IMR-90 (cell line): ENCODE measurements at regions not wholly inside any gene's neighbourhood (a gene's known extent, or its start where the extent isn't known, plus 50 kb on each side); places are given as distances from the start of the nearest gene placed in this dataset.

Experiments
- ATAC-seq: fragments of 200-7000 bp; cut with Tn5 transposase; 2 replicates; pipeline ENCODE4 v1.9.1; 2020; ENCODE audit warnings: low read depth, mild to moderate bottlenecking, moderate library complexity
- BruUV-seq: library from RNA; stranded (reverse); fragments of 400-500 nt; replicated peaks from 2 replicates; lab custom pipeline; 2021; lab: Mats Ljungman, UMichigan
- CTCF ChIA-PET: fragments of 300-600 bp; formaldehyde crosslinking; extraction: SDS; loops from one replicate; lab custom pipeline; 2021; ENCODE audit warnings: antibody characterized with exemption; lab: Yijun Ruan, JAX
- POLR2A ChIA-PET: fragments of 300-600 bp; sonication (Branson Sonifier 250); formaldehyde crosslinking; loops from one replicate; lab custom pipeline; 2022; ENCODE audit warnings: antibody characterized with exemption; ENCODE audit not compliant: unreplicated experiment; lab: Charles Lee
- DNase-seq: peaks from one replicate; pipeline ENCODE4 v3.0.0; 2013
- H2AFZ ChIP-seq: replicated peaks from 2 replicates; pipeline ENCODE3; 2013; ENCODE audit warnings: low read length, mild to moderate bottlenecking; ENCODE audit not compliant: poor library complexity
- H2AK5ac ChIP-seq: 2 replicates; pipeline ENCODE4 v1.6.1; 2013; ENCODE audit warnings: low read depth, low read length, inconsistent platforms
- H2AK9ac ChIP-seq: replicated peaks from 2 replicates; pipeline ENCODE3; 2013; ENCODE audit warnings: mild to moderate bottlenecking, low read depth, low read length, moderate library complexity; ENCODE audit not compliant: poor library complexity
- H2BK120ac ChIP-seq: 2 replicates; pipeline ENCODE4 v1.6.1; 2013; ENCODE audit warnings: low read depth, low read length, inconsistent platforms
- H2BK15ac ChIP-seq: 3 replicates; pipeline ENCODE4 v1.6.1; 2013; ENCODE audit warnings: low read depth, low read length, inconsistent platforms
- H2BK20ac ChIP-seq: 2 replicates; pipeline ENCODE4 v1.6.1; 2013; ENCODE audit warnings: low read depth, mild to moderate bottlenecking, inconsistent platforms, low read length, moderate library complexity
- H2BK5ac ChIP-seq: 2 replicates; pipeline ENCODE4 v1.6.1; 2013; ENCODE audit warnings: mild to moderate bottlenecking, low read depth, low read length, inconsistent platforms; ENCODE audit not compliant: poor library complexity, severe bottlenecking
- H3K14ac ChIP-seq: replicated peaks from 2 replicates; pipeline ENCODE4 v1.6.1; 2013; ENCODE audit warnings: low read depth, low read length, inconsistent platforms
- H3K18ac ChIP-seq: 2 replicates; pipeline ENCODE4 v1.6.1; 2013; ENCODE audit warnings: low read depth, low read length, control low read depth
- H3K23ac ChIP-seq: 2 replicates; pipeline ENCODE4 v1.6.1; 2013; ENCODE audit warnings: low read depth, low read length, inconsistent platforms
- H3K27ac ChIP-seq: 2 replicates; pipeline ENCODE4 v1.5.1; 2013; ENCODE audit warnings: mild to moderate bottlenecking, control low read depth, low read length; ENCODE audit not compliant: insufficient read depth
- H3K27me3 ChIP-seq: 2 replicates; pipeline ENCODE4 v1.6.1; 2013; ENCODE audit warnings: low read length; ENCODE audit not compliant: control insufficient read depth, insufficient read depth
- H3K36me3 ChIP-seq: 2 replicates; pipeline ENCODE4 v1.6.1; 2013; ENCODE audit warnings: low read length, mixed read lengths; ENCODE audit not compliant: control insufficient read depth, insufficient read depth
- H3K4ac ChIP-seq: 2 replicates; pipeline ENCODE4 v1.6.1; 2013; ENCODE audit warnings: low read depth, low read length, inconsistent platforms
- H3K4me1 ChIP-seq: 2 replicates; pipeline ENCODE4 v1.6.1; 2013; ENCODE audit warnings: low read length, mixed read lengths; ENCODE audit not compliant: control insufficient read depth, insufficient read depth
- H3K4me2 ChIP-seq: 2 replicates; pipeline ENCODE4 v1.6.1; 2013; ENCODE audit warnings: low read depth, mild to moderate bottlenecking, control low read depth, low read length, moderate library complexity
- H3K4me3 ChIP-seq: 2 replicates; pipeline ENCODE4 v1.5.1; 2013; ENCODE audit warnings: low read depth, mild to moderate bottlenecking, control low read depth, low read length, moderate library complexity; ENCODE audit not compliant: insufficient read depth
- H3K56ac ChIP-seq: 2 replicates; pipeline ENCODE4 v1.6.1; 2013; ENCODE audit warnings: low read length, inconsistent platforms; ENCODE audit not compliant: insufficient read depth; ENCODE audit errors: extremely low read depth
- H3K79me1 ChIP-seq, 2 experiments: 2 replicates each; pipeline ENCODE4 v1.6.1; 2013; ENCODE audit warnings: low read length in 2 of 2, inconsistent platforms in 1 of 2, low read depth in 1 of 2
- H3K9ac ChIP-seq: 2 replicates; pipeline ENCODE4 v1.6.1; 2013; ENCODE audit warnings: low read depth, low read length, control low read depth
- H3K9me1 ChIP-seq: 2 replicates; pipeline ENCODE4 v1.6.1; 2013; ENCODE audit warnings: low read length, inconsistent platforms; ENCODE audit not compliant: insufficient read depth
- H3K9me3 ChIP-seq: 2 replicates; pipeline ENCODE4 v1.6.1; 2013; ENCODE audit warnings: low read length; ENCODE audit not compliant: control insufficient read depth, insufficient read depth
- H4K20me1 ChIP-seq: 2 replicates; pipeline ENCODE4 v1.6.1; 2013; ENCODE audit warnings: low read length, inconsistent platforms; ENCODE audit not compliant: insufficient read depth
- H4K5ac ChIP-seq: 2 replicates; pipeline ENCODE4 v1.6.1; 2013; ENCODE audit warnings: mild to moderate bottlenecking, low read depth, low read length, control low read depth
- H4K8ac ChIP-seq, 2 experiments: 2 replicates each; pipeline ENCODE4 v1.6.1; 2013; ENCODE audit warnings: low read depth in 2 of 2, low read length in 2 of 2, control low read depth in 1 of 2, inconsistent platforms in 1 of 2
- H4K91ac ChIP-seq: 2 replicates; pipeline ENCODE4 v1.6.1; 2013; ENCODE audit warnings: low read depth, low read length, inconsistent platforms; ENCODE audit not compliant: insufficient read depth
- CEBPB ChIP-seq: IDR thresholded peaks from 2 replicates; pipeline ENCODE4 v1.6.1; 2012; ENCODE audit warnings: low read depth, low read length, improper control_type of control experiment
- ELK1 ChIP-seq: fragments of 150-350 bp; IDR thresholded peaks from 2 replicates; pipeline ENCODE4 v1.6.1; 2016; ENCODE audit warnings: low read depth, mild to moderate bottlenecking, low read length, moderate library complexity, borderline replicate concordance
- MAZ ChIP-seq: IDR thresholded peaks from 2 replicates; pipeline ENCODE4 v1.6.1; 2012; ENCODE audit warnings: low read depth, mild to moderate bottlenecking, low read length, improper control_type of control experiment, moderate library complexity, borderline replicate concordance
- RFX5 ChIP-seq: IDR thresholded peaks from 2 replicates; pipeline ENCODE4 v1.8.0; 2012; ENCODE audit warnings: low read depth, mild to moderate bottlenecking, low read length, moderate library complexity
- WGBS, 2 experiments: methylation state at CpG; one replicate each; pipeline versions ENCODE4 v1.1.5 to v1.1.7; 2013; ENCODE audit warnings: missing lambda C conversion rate in 2 of 2; ENCODE audit not compliant: insufficient read length in 1 of 2; ENCODE audit errors: extremely low coverage in 2 of 2; 5-methylcytosine and 5-hydroxymethylcytosine counted together
- dilution Hi-C: fragments of 300-500 bp; cut with HindIII; formaldehyde crosslinking; loops from one replicate; pipeline ENCODE4 v1.14.3; 2018; ENCODE audit warnings: low sequenced_read_pairs; ENCODE audit not compliant: unreplicated experiment
- in situ Hi-C: fragments of 300-500 bp; cut with MboI; formaldehyde crosslinking; loops from 3 replicates; pipeline ENCODE4 v1.14.3; 2019; ENCODE audit warnings: low sequenced_read_pairs, inconsistent platforms, mixed read lengths
- intact Hi-C: fragments of 100-400 bp; cut with micrococcal nuclease; formaldehyde crosslinking; loops from 2 replicates; pipeline ENCODE4 v1.10.0; 2022

- TF ChIP-seq MAZ (no peak), CEBPB (no peak), ELK1 (no peak), RFX5 (no peak)
- Histone ChIP-seq H3K9me1 (no peaks in the 10 kb centered on the region), H2BK20ac (no peak overlapping the region), H3K79me1 (no peaks in the 10 kb centered on the region), H4K5ac (no peak overlapping the region), H3K14ac (no peak overlapping the region), H3K56ac (no peak overlapping the region), H3K36me3 (no peaks in the 10 kb centered on the region), H4K20me1 (no peaks in the 10 kb centered on the region), H4K91ac (no peak overlapping the region), H3K4me2 (no peak overlapping the region), H3K27ac (no peak overlapping the region), H2AK5ac (no peak overlapping the region), H3K9me3 (no peaks in the 10 kb centered on the region; the same call in 1 of the 2 replicates), H2AFZ (no peak overlapping the region), H3K18ac (no peak overlapping the region), H3K23ac (no peak overlapping the region), H2BK120ac (no peak overlapping the region), H3K27me3 (no peaks in the 10 kb centered on the region), H4K8ac (no peak overlapping the region), H2BK15ac (no peak overlapping the region), H2AK9ac (no peak overlapping the region), H3K4me3 (no peak overlapping the region), H3K9ac (no peak overlapping the region), H3K4me1 (no peaks in the 10 kb centered on the region), H3K4ac (no peak overlapping the region), H2BK5ac (no peak overlapping the region)
- no TSS peak for BruUV-seq
- intact Hi-C loops = no loop called here
- dilution Hi-C loops = no loop called here
- WGBS, 2 experiments = 0% methylated on average over 1 of the region's 5 CpGs; no CpG with 5 or more reads in 1 of the 2 experiments
- DNase-seq (no peak), ATAC-seq (no peak)
- ChIA-PET CTCF (interaction anchor here (0.6 kb wide), 1 partner anchor 9 kb away, joined by 4 read pairs; no protein-coding TSS in a partner anchor), POLR2A (no interaction called here)
- in situ Hi-C loops = no loop called here
Observed at GRCh38 chr16:54796211-54796610, 134.5 kb upstream of the IRX5 start.
